Liver (tissue), 3 donors: ENCODE measurements at regions not wholly inside any gene's neighbourhood (a gene's known extent, or its start where the extent isn't known, plus 50 kb on each side); places are given as distances from the start of the nearest gene placed in this dataset.

Experiments
- CTCF ChIP-seq: fragments of 150-350 bp; IDR thresholded peaks from 2 replicates; pipeline ENCODE4 v1.5.1; 2017; ENCODE audit warnings: improper control_type of control experiment, low read depth, low read length; ENCODE audit not compliant: missing input control
- EGR1 ChIP-seq, 2 donors: IDR thresholded peaks; 2 replicates each; pipeline ENCODE4 v1.6.1; 2016 to 2018; ENCODE audit warnings: antibody characterized with exemption in 2 of 2, low read depth in 2 of 2
- GABPA ChIP-seq, 2 donors: IDR thresholded peaks in 1 of 2; conservative IDR thresholded peaks in 1 of 2; 2 replicates each; pipeline ENCODE4 v1.6.1; 2016; ENCODE audit warnings: antibody characterized with exemption in 2 of 2, mild to moderate bottlenecking in 1 of 2, moderate library complexity in 1 of 2
- HNF4A ChIP-seq, 2 donors: conservative IDR thresholded peaks; 2 replicates each; pipeline ENCODE4 v1.6.1; 2016; ENCODE audit warnings: antibody characterized with exemption in 2 of 2, mild to moderate bottlenecking in 2 of 2
- JUND ChIP-seq, 2 donors: IDR thresholded peaks; 2 replicates each; pipeline ENCODE4 v1.6.1; 2016; ENCODE audit warnings: antibody characterized with exemption in 2 of 2
- REST ChIP-seq: IDR thresholded peaks from 2 replicates; pipeline ENCODE4 v1.6.1; 2016; ENCODE audit warnings: antibody characterized with exemption, mild to moderate bottlenecking
- RXRA ChIP-seq, 2 donors: IDR thresholded peaks; 2 replicates each; pipeline ENCODE4 v1.6.1; 2017 to 2018; ENCODE audit warnings: antibody characterized with exemption in 2 of 2, mild to moderate bottlenecking in 1 of 2
- TAF1 ChIP-seq: conservative IDR thresholded peaks from 2 replicates; pipeline ENCODE4 v1.6.1; 2016; ENCODE audit warnings: antibody characterized with exemption, mild to moderate bottlenecking
- YY1 ChIP-seq: IDR thresholded peaks from 2 replicates; pipeline ENCODE4 v1.6.1; 2016; ENCODE audit warnings: antibody characterized with exemption, mild to moderate bottlenecking
- donor health status: healthy.
- donor health status: healthy.

GRCh38 chr4:36485885-36486284, 204.5 kb downstream of the DTHD1 start:
- TF ChIP-seq EGR1 (IDR thresholded peaks at IDR 0.05; ENCODE audit: low read depth in 2 of 2) = no peak
- TF ChIP-seq RXRA (IDR thresholded peaks at IDR 0.05) = no peak
- no peak for TF ChIP-seq CTCF
- TF ChIP-seq GABPA (IDR thresholded peaks at IDR 0.05 in 1 of 2, conservative IDR thresholded peaks at IDR 0.05 in 1 of 2) = no peak
- TF ChIP-seq TAF1 = no peak
- no peak for TF ChIP-seq JUND (IDR thresholded peaks at IDR 0.05)
- no peak for TF ChIP-seq HNF4A (conservative IDR thresholded peaks at IDR 0.05)
- no peak for TF ChIP-seq REST
- no peak for TF ChIP-seq YY1
